LNCaP clone FGC (cell line): ENCODE measurements at regions not wholly inside any gene's neighbourhood (a gene's known extent, or its start where the extent isn't known, plus 50 kb on each side); places are given as distances from the start of the nearest gene placed in this dataset.

Experiments
- DNase-seq: peaks from one replicate; pipeline ENCODE4 v3.0.0-alpha.2; 2011; ENCODE audit warnings: low read depth
- H3K4me3 ChIP-seq: 2 replicates; pipeline ENCODE4 v1.5.1; 2011; ENCODE audit warnings: mild to moderate bottlenecking, low read depth, low read length, control low read depth
- CTCF ChIP-seq: IDR thresholded peaks from 2 replicates; pipeline ENCODE4 v1.5.1; 2012; ENCODE audit warnings: mild to moderate bottlenecking; ENCODE audit not compliant: control insufficient read depth, insufficient read depth; ENCODE audit errors: extremely low read depth

GRCh38 chr21:27258742-27259448 lies 292.0 kb upstream of the ADAMTS5 start:
- no peak for DNase-seq
- no peak for TF ChIP-seq CTCF
- H3K4me3 ChIP-seq = no peak overlapping the region

- no peak overlapping the region for H3K4me3 ChIP-seq
- DNase-seq = no peak
- no peak for TF ChIP-seq CTCF
Measured at GRCh38 chr21:27257908-27258556, 291.1 kb upstream of the ADAMTS5 start.

GRCh38 chr21:27257226-27257625 lies 290.3 kb upstream of the ADAMTS5 start:
- no peak for DNase-seq
- no peak for TF ChIP-seq CTCF

GRCh38 chr21:27251752-27252151 lies 284.9 kb upstream of the ADAMTS5 start:
- no peak for DNase-seq
- H3K4me3 ChIP-seq = no peak overlapping the region
- no peak for TF ChIP-seq CTCF

More at GRCh38 chr21:27257226-27257625, 290.3 kb upstream of the ADAMTS5 start:
- H3K4me3 ChIP-seq = no peak overlapping the region

- DNase-seq = no peak
- H3K4me3 ChIP-seq = no peak overlapping the region
Measured at GRCh38 chr21:27250366-27250765, 283.5 kb upstream of the ADAMTS5 start.

GRCh38 chr21:27248814-27249213 lies 281.9 kb upstream of the ADAMTS5 start:
- no peak overlapping the region for H3K4me3 ChIP-seq
- no peak for TF ChIP-seq CTCF
- no peak for DNase-seq

More at GRCh38 chr21:27250366-27250765, 283.5 kb upstream of the ADAMTS5 start:
- TF ChIP-seq CTCF = no peak

- DNase-seq = no peak
- TF ChIP-seq CTCF = no peak
- no peak overlapping the region for H3K4me3 ChIP-seq
Measured at GRCh38 chr21:27246741-27247140, 279.9 kb upstream of the ADAMTS5 start.
